Vagina (tissue), 2 donors: ENCODE measurements at regions not wholly inside any gene's neighbourhood (a gene's known extent, or its start where the extent isn't known, plus 50 kb on each side); places are given as distances from the start of the nearest gene placed in this dataset.

Experiments used
- DNase-seq, 2 donors: peaks; one replicate each; pipeline ENCODE4 v3.0.0-alpha.2; 2017; ENCODE audit errors: extremely low spot score in 2 of 2
- H3K27ac ChIP-seq: fragments of 200-600 bp; sonication (generic); one replicate; pipeline ENCODE4 v1.5.1; 2019
- H3K27me3 ChIP-seq: fragments of 200-600 bp; sonication (generic); one replicate; pipeline ENCODE4 v1.5.1; 2019
- H3K36me3 ChIP-seq, 2 donors: fragments of 200-600 bp; sonication (generic); one replicate each; pipeline ENCODE4 v1.5.1; 2017 to 2019
- H3K4me1 ChIP-seq: fragments of 200-600 bp; sonication (generic); one replicate; pipeline ENCODE4 v1.5.1; 2019
- H3K4me3 ChIP-seq, 2 donors: fragments of 200-600 bp; sonication (generic); 1 replicate in 1 of 2; 2 replicates in 1 of 2; pipeline ENCODE4 v1.5.1; 2016 to 2019
- H3K9me3 ChIP-seq: fragments of 200-600 bp; sonication (generic); one replicate; pipeline ENCODE4 v1.5.1; 2019
- CTCF ChIP-seq, 3 experiments: fragments of 450-650 bp in 2 of 3; fragments of 200-600 bp in 1 of 3; sonication (generic) in 1 of 3; IDR thresholded peaks; one replicate each; pipeline ENCODE4 v1.5.1; 2017 to 2019; ENCODE audit warnings: antibody characterized with exemption in 3 of 3, mild to moderate bottlenecking in 2 of 3, moderate library complexity in 2 of 3
- POLR2A ChIP-seq, 2 donors: fragments of 450-650 bp; IDR thresholded peaks; one replicate each; pipeline ENCODE4 v1.6.1; 2017; ENCODE audit warnings: antibody characterized with exemption in 2 of 2, mild to moderate bottlenecking in 2 of 2, moderate library complexity in 2 of 2
- POLR2AphosphoS5 ChIP-seq, 2 donors: sonication (generic); formaldehyde crosslinking; IDR thresholded peaks; one replicate each; pipeline ENCODE4 v1.9.0; 2017; ENCODE audit warnings: antibody characterized with exemption in 2 of 2, mild to moderate bottlenecking in 2 of 2, low read depth in 1 of 2; ENCODE audit not compliant: insufficient read depth in 1 of 2
- intact Hi-C: fragments of 100-400 bp; cut with DNase I; formaldehyde crosslinking; loops from one replicate; pipeline ENCODE4 v1.15.1; 2023

DNA sequence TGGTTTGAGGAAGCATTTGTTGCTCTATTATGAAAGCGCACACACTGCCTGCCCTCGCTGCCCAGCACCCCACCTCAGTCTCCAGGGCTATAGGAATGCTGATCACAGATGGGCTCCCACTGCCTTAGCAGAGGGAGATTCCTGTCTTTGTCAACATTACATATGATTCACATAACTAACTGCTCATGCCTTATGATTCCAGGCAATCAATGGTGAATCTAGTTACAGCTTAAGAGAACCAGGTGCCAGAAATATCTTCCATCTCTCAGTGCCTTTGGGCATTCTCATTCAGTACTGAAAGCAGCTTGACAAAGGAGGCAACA is 458.9 kb upstream of the C9orf72 start:
- no peaks in the 10 kb centered on the region for H3K36me3 ChIP-seq
- H3K27ac ChIP-seq, result no peak overlapping the region
- H3K27me3 ChIP-seq, result no peaks in the 10 kb centered on the region
- no peaks in the 10 kb centered on the region for H3K4me1 ChIP-seq
- TF ChIP-seq POLR2A (IDR thresholded peaks at IDR 0.05) (no peak), CTCF (IDR thresholded peaks at IDR 0.05) (no peak), POLR2AphosphoS5 (IDR thresholded peaks at IDR 0.05; ENCODE audit: insufficient read depth in 1 of 2, low read depth in 1 of 2) (no peak)
- H3K4me3 ChIP-seq, result no peak overlapping the region
- H3K9me3 ChIP-seq, result no peaks in the 10 kb centered on the region
- DNase-seq, result no peak
- intact Hi-C loops, result no loop called here

- no peak for DNase-seq
- intact Hi-C loops, result no loop called here
- H3K9me3 ChIP-seq, result no peaks in the 10 kb centered on the region
- H3K4me1 ChIP-seq, result no peaks in the 10 kb centered on the region
- H3K36me3 ChIP-seq, result no peaks in the 10 kb centered on the region
- no peaks in the 10 kb centered on the region for H3K27me3 ChIP-seq
- H3K4me3 ChIP-seq, result no peak overlapping the region
- TF ChIP-seq POLR2AphosphoS5 (IDR thresholded peaks at IDR 0.05; ENCODE audit: insufficient read depth in 1 of 2, low read depth in 1 of 2) (no peak), CTCF (IDR thresholded peaks at IDR 0.05) (no peak), POLR2A (IDR thresholded peaks at IDR 0.05) (no peak)
- no peak overlapping the region for H3K27ac ChIP-seq
These were observed 461.0 kb upstream of the C9orf72 start for GRCh38 chr9:28034242-28034641.

GRCh38 chr9:28037968-28038367 is 464.7 kb upstream of the C9orf72 start:
- intact Hi-C loops, result no loop called here
- Histone ChIP-seq H3K36me3 (no peaks in the 10 kb centered on the region), H3K4me3 (no peak overlapping the region), H3K9me3 (no peaks in the 10 kb centered on the region), H3K4me1 (no peaks in the 10 kb centered on the region), H3K27ac (no peak overlapping the region), H3K27me3 (no peaks in the 10 kb centered on the region)
- no peak for DNase-seq
- no peak for TF ChIP-seq POLR2AphosphoS5 (IDR thresholded peaks at IDR 0.05; ENCODE audit: insufficient read depth in 1 of 2, low read depth in 1 of 2)
- TF ChIP-seq POLR2A (IDR thresholded peaks at IDR 0.05), result no peak
- no peak for TF ChIP-seq CTCF (IDR thresholded peaks at IDR 0.05)

GRCh38 chr9:28045051-28045450 is 471.8 kb upstream of the C9orf72 start:
- no peaks in the 10 kb centered on the region for H3K36me3 ChIP-seq
- DNase-seq, result no peak
- no peaks in the 10 kb centered on the region for H3K4me1 ChIP-seq
- no peaks in the 10 kb centered on the region for H3K27me3 ChIP-seq
- H3K27ac ChIP-seq, result no peak overlapping the region
- intact Hi-C loops, result no loop called here
- no peak for TF ChIP-seq POLR2AphosphoS5 (IDR thresholded peaks at IDR 0.05; ENCODE audit: insufficient read depth in 1 of 2, low read depth in 1 of 2)
- TF ChIP-seq POLR2A (IDR thresholded peaks at IDR 0.05), result no peak
- TF ChIP-seq CTCF (IDR thresholded peaks at IDR 0.05), result no peak
- no peak overlapping the region for H3K4me3 ChIP-seq
- H3K9me3 ChIP-seq, result no peaks in the 10 kb centered on the region

DNA sequence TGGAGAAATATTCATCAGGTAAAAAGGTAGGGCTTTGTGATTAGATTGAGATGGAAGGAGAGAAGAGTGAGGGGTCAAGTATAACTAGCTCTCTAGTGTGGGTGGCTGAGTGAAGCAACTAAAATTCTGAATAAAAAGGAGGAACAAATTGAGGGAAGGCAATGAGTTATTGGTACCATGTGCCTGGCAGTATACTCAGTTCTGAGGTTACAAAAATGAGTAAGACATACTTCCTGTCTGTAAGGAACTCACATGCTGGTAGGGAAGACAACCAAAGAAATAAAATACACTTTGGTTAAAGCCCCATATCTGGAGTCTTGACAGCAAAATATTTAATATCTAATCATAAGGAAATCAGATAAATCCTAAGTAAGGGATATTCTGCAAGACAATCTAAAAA is 476.8 kb upstream of the C9orf72 start:
- no peaks in the 10 kb centered on the region for H3K9me3 ChIP-seq
- no peaks in the 10 kb centered on the region for H3K27me3 ChIP-seq
- no peak overlapping the region for H3K27ac ChIP-seq
- TF ChIP-seq CTCF (IDR thresholded peaks at IDR 0.05) (no peak), POLR2A (IDR thresholded peaks at IDR 0.05) (no peak), POLR2AphosphoS5 (IDR thresholded peaks at IDR 0.05; ENCODE audit: insufficient read depth in 1 of 2, low read depth in 1 of 2) (no peak)
- DNase-seq, result no peak
- H3K4me1 ChIP-seq, result no peaks in the 10 kb centered on the region
- H3K4me3 ChIP-seq, result no peak overlapping the region
- no peaks in the 10 kb centered on the region for H3K36me3 ChIP-seq
- intact Hi-C loops, result no loop called here
